ENCODE measurements at regions not wholly inside any gene's neighbourhood (a gene's known extent, or its start where the extent isn't known, plus 50 kb on each side); places are given as distances from the start of the nearest gene placed in this dataset.

- TF ChIP-seq CTCF (IDR thresholded peaks at IDR 0.05) = no peak
- TF ChIP-seq POLR2A (IDR thresholded peaks at IDR 0.05) = no peak
These were observed 1468.1 kb upstream of the WWC1 start for GRCh38 chr5:166823360-166823759.
